Hepatocyte (in vitro differentiated cells): ENCODE measurements at regions not wholly inside any gene's neighbourhood (a gene's known extent, or its start where the extent isn't known, plus 50 kb on each side); places are given as distances from the start of the nearest gene placed in this dataset.

Source experiments
- EZH2phosphoT487 ChIP-seq: fragments of 200-600 bp; sonication (generic); IDR thresholded peaks from one replicate; pipeline ENCODE4 v1.6.1; 2018; ENCODE audit warnings: antibody characterized with exemption, mild to moderate bottlenecking, low read depth, moderate library complexity; ENCODE audit not compliant: unreplicated experiment, severe bottlenecking
- TF ChIP-seq, protein P1 (sequence below): fragments of 200-600 bp; sonication (generic); IDR thresholded peaks from 2 replicates; pipeline ENCODE4 v1.5.1; 2016; ENCODE audit warnings: antibody characterized with exemption, mild to moderate bottlenecking; ENCODE audit not compliant: poor library complexity

DNA sequence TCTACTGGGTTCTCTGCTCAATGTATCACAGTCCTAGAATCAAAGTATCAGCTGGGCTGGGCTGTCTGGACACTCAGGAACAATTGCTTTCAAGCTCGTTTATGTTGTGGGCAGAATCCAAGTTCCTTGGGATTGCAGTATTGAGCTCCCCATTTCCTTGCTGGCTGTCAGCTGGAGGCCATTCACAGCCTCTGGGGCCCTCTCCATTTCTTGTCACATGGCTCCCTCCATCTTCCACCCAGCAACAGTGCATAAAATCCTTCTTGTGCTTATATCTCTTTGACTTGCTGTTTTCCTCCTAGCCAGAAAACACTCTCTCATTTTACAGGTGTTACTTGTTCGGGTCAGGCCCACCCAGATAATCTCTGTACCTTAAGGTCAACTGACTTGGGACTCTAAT is 363.5 kb downstream of the IGSF11 start:
- TF ChIP-seq EZH2phosphoT487 = no peak
- TF ChIP-seq, protein P1, sequence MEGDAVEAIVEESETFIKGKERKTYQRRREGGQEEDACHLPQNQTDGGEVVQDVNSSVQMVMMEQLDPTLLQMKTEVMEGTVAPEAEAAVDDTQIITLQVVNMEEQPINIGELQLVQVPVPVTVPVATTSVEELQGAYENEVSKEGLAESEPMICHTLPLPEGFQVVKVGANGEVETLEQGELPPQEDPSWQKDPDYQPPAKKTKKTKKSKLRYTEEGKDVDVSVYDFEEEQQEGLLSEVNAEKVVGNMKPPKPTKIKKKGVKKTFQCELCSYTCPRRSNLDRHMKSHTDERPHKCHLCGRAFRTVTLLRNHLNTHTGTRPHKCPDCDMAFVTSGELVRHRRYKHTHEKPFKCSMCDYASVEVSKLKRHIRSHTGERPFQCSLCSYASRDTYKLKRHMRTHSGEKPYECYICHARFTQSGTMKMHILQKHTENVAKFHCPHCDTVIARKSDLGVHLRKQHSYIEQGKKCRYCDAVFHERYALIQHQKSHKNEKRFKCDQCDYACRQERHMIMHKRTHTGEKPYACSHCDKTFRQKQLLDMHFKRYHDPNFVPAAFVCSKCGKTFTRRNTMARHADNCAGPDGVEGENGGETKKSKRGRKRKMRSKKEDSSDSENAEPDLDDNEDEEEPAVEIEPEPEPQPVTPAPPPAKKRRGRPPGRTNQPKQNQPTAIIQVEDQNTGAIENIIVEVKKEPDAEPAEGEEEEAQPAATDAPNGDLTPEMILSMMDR = no peak
